ENCODE measurements at regions not wholly inside any gene's neighbourhood (a gene's known extent, or its start where the extent isn't known, plus 50 kb on each side); places are given as distances from the start of the nearest gene placed in this dataset.
"Not testable (repeated sequence)": the region's sequence is repeated elsewhere in the genome, so short reads cannot be mapped to it uniquely, and the experiment has no call there.

- POLR2A ChIA-PET; H4K20me1 ChIP-seq (ENCODE audit: insufficient read depth); H3K4me3 ChIP-seq (ENCODE audit: low read depth in 2 of 2, low read length in 1 of 2); CTCF ChIA-PET; H3K9me3 ChIP-seq; H3K27me3 ChIP-seq (ENCODE audit: insufficient read depth); H3K79me2 ChIP-seq (ENCODE audit: insufficient read depth); H3K27ac ChIP-seq (ENCODE audit: low read depth in 2 of 2, low read length in 1 of 2); H3K9ac ChIP-seq; DNase-seq; H3K36me3 ChIP-seq (replicated peaks in 1 of 2; ENCODE audit: control insufficient read depth in 1 of 2, insufficient read depth in 2 of 2, low read length in 1 of 2); H3F3A ChIP-seq (replicated peaks; ENCODE audit: insufficient read depth); H3K9me2 ChIP-seq; H2AFZ ChIP-seq (ENCODE audit: low read depth); H3K4me2 ChIP-seq: not testable (repeated sequence)
- peaks cover 0 to 18% of the 10 kb centered on the region in 2 experiments; a peak in 1 of 4 replicates for H3K4me1 ChIP-seq (ENCODE audit: control insufficient read depth in 1 of 2, insufficient read depth in 2 of 2, low read depth in 1 of 2, low read length in 1 of 2)
- WGBS (ENCODE audit: low lambda C conversion rate), result 95% methylated on average over 2 of the region's 2 CpGs
These were observed 139.6 kb upstream of the RAPGEF2 start for GRCh38 chr4:158963282-158963681.

- Histone ChIP-seq H3K9me3 (no peaks in the 10 kb centered on the region), H3K9me2 (no peaks in the 10 kb centered on the region), H3K36me3 (replicated peaks in 1 of 2; ENCODE audit: control insufficient read depth in 1 of 2, insufficient read depth in 2 of 2, low read length in 1 of 2) (no peaks in the 10 kb centered on the region), H3K79me2 (ENCODE audit: insufficient read depth) (no peaks in the 10 kb centered on the region), H2AFZ (ENCODE audit: low read depth) (no peak overlapping the region), H4K20me1 (ENCODE audit: insufficient read depth) (no peaks in the 10 kb centered on the region), H3K4me2 (no peak overlapping the region), H3K9ac (no peak overlapping the region), H3K4me3 (ENCODE audit: low read depth in 2 of 2, low read length in 1 of 2) (no peak overlapping the region), H3K4me1 (ENCODE audit: control insufficient read depth in 1 of 2, insufficient read depth in 2 of 2, low read depth in 1 of 2, low read length in 1 of 2) (peaks cover 0 to 18% of the 10 kb centered on the region in 2 experiments; a peak in 1 of 4 replicates), H3K27ac (ENCODE audit: low read depth in 2 of 2, low read length in 1 of 2) (no peak overlapping the region), H3K27me3 (ENCODE audit: insufficient read depth) (no peaks in the 10 kb centered on the region), H3F3A (replicated peaks; ENCODE audit: insufficient read depth) (no peaks in the 10 kb centered on the region)
- WGBS (ENCODE audit: low lambda C conversion rate), result 94% methylated on average over 5 of the region's 5 CpGs
- CTCF ChIA-PET, result no interaction called here
- no peak for DNase-seq
- no peak for TF ChIP-seq CTCF (IDR thresholded peaks at IDR 0.05)
- TF ChIP-seq NRF1 (IDR thresholded peaks at IDR 0.05; ENCODE audit: low read depth, low read length), result no peak
- TF ChIP-seq GABPA (IDR thresholded peaks at IDR 0.05; ENCODE audit: low read depth), result no peak
- no peak for TF ChIP-seq GATA2 (CRISPR knock-in tag; IDR thresholded peaks at IDR 0.05)
- no peak for TF ChIP-seq MEF2A (IDR thresholded peaks at IDR 0.05; ENCODE audit: borderline replicate concordance, low read depth)
- TF ChIP-seq FOXJ3 (CRISPR knock-in tag; IDR thresholded peaks at IDR 0.05), result no peak
- TF ChIP-seq EP300 (IDR thresholded peaks at IDR 0.05; ENCODE audit: borderline replicate concordance in 1 of 2, low read depth in 1 of 2, low read length in 1 of 2), result no peak
- no peak for TF ChIP-seq RXRA (IDR thresholded peaks at IDR 0.05; ENCODE audit: borderline replicate concordance, low read depth)
- TF ChIP-seq NFIC (IDR thresholded peaks at IDR 0.05; ENCODE audit: borderline replicate concordance), result no peak
- TF ChIP-seq MAX (IDR thresholded peaks at IDR 0.05; ENCODE audit: low read depth), result no peak
- TF ChIP-seq REST (IDR thresholded peaks at IDR 0.05; ENCODE audit: low read depth, low read length), result no peak
- no peak for TF ChIP-seq PBX3 (IDR thresholded peaks at IDR 0.05)
- no peak for TF ChIP-seq ZBTB33 (IDR thresholded peaks at IDR 0.05; ENCODE audit: borderline replicate concordance, low read depth)
- TF ChIP-seq RFX5 (IDR thresholded peaks at IDR 0.05; ENCODE audit: low read length), result no peak
- no peak for TF ChIP-seq SIN3A (IDR thresholded peaks at IDR 0.05; ENCODE audit: borderline replicate concordance, low read depth, low read length)
- TF ChIP-seq RAD21 (IDR thresholded peaks at IDR 0.05; ENCODE audit: low read length), result no peak
- POLR2A ChIA-PET, result no interaction called here
These were observed 138.7 kb upstream of the RAPGEF2 start for GRCh38 chr4:158964114-158964727.

All from SK-N-SH (cell line).